ENCODE measurements at regions not wholly inside any gene's neighbourhood (a gene's known extent, or its start where the extent isn't known, plus 50 kb on each side); places are given as distances from the start of the nearest gene placed in this dataset.

GRCh38 chr2:176729706-176730569, 460.7 kb downstream of the MTX2 start:
- TF ChIP-seq, protein P1, sequence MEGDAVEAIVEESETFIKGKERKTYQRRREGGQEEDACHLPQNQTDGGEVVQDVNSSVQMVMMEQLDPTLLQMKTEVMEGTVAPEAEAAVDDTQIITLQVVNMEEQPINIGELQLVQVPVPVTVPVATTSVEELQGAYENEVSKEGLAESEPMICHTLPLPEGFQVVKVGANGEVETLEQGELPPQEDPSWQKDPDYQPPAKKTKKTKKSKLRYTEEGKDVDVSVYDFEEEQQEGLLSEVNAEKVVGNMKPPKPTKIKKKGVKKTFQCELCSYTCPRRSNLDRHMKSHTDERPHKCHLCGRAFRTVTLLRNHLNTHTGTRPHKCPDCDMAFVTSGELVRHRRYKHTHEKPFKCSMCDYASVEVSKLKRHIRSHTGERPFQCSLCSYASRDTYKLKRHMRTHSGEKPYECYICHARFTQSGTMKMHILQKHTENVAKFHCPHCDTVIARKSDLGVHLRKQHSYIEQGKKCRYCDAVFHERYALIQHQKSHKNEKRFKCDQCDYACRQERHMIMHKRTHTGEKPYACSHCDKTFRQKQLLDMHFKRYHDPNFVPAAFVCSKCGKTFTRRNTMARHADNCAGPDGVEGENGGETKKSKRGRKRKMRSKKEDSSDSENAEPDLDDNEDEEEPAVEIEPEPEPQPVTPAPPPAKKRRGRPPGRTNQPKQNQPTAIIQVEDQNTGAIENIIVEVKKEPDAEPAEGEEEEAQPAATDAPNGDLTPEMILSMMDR (IDR thresholded peaks at IDR 0.05): no peak
- TF ChIP-seq FOXP4 (CRISPR knock-in tag; IDR thresholded peaks at IDR 0.05) (no peak), USF2 (CRISPR knock-in tag; IDR thresholded peaks at IDR 0.05) (no peak), PRRX2 (CRISPR knock-in tag; IDR thresholded peaks at IDR 0.05) (no peak)

All from WTC11 (cell line).